HG02884 (cell line): ENCODE measurements at regions not wholly inside any gene's neighbourhood (a gene's known extent, or its start where the extent isn't known, plus 50 kb on each side); places are given as distances from the start of the nearest gene placed in this dataset.
"Not testable (repeated sequence)": the region's sequence is repeated elsewhere in the genome, so short reads cannot be mapped to it uniquely, and the experiment has no call there.

Experiments
- ATAC-seq: cut with Tn5 transposase; IDR thresholded peaks from one replicate; pipeline ENCODE4 v1.9.1; 2021; ENCODE audit warnings: mild to moderate bottlenecking, moderate library complexity; ENCODE audit not compliant: unreplicated experiment

GRCh38 chr6:37078814-37079213, 73.4 kb downstream of the FGD2 start:
- ATAC-seq = no peak

- no peak for ATAC-seq
Observed at GRCh38 chr6:37081042-37081607, 75.7 kb downstream of the FGD2 start.

- ATAC-seq = no peak
Observed at GRCh38 chr6:37082390-37083130, 77.1 kb downstream of the FGD2 start.

- ATAC-seq = no peak
Observed at GRCh38 chr6:37083243-37084138, 78.0 kb downstream of the FGD2 start.

- not testable (repeated sequence) for ATAC-seq
Observed at GRCh38 chr6:37084665-37085064, 79.2 kb downstream of the FGD2 start.

GRCh38 chr6:37085198-37085597, 79.7 kb downstream of the FGD2 start:
- no peak for ATAC-seq

GRCh38 chr6:37088897-37089296, 81.1 kb upstream of the PIM1 start:
- ATAC-seq = no peak

- ATAC-seq = no peak
Observed at GRCh38 chr6:37089783-37090182, 80.2 kb upstream of the PIM1 start.

GRCh38 chr6:37091104-37091503, 78.8 kb upstream of the PIM1 start:
- not testable (repeated sequence) for ATAC-seq

- ATAC-seq = not testable (repeated sequence)
Observed at GRCh38 chr6:37091586-37091985, 78.4 kb upstream of the PIM1 start.

GRCh38 chr6:37092923-37093727, 76.8 kb upstream of the PIM1 start:
- no peak for ATAC-seq

GRCh38 chr6:37093728-37094069, 76.3 kb upstream of the PIM1 start:
- no peak for ATAC-seq

GRCh38 chr6:37095997-37096396, 74.0 kb upstream of the PIM1 start:
- ATAC-seq = no peak

- ATAC-seq = no peak
Observed at GRCh38 chr6:37097335-37097734, 72.6 kb upstream of the PIM1 start.

GRCh38 chr6:37099442-37099841, 70.5 kb upstream of the PIM1 start:
- ATAC-seq = no peak

GRCh38 chr6:37100745-37101144, 69.2 kb upstream of the PIM1 start:
- no peak for ATAC-seq

GRCh38 chr6:37101991-37102298, 68.0 kb upstream of the PIM1 start:
- ATAC-seq = no peak

GRCh38 chr6:37102299-37103168, 67.4 kb upstream of the PIM1 start:
- peak; percentile 67 for ATAC-seq

- no peak for ATAC-seq
Observed at GRCh38 chr6:37103169-37104039, 66.5 kb upstream of the PIM1 start.
